SK-N-SH (cell line): ENCODE measurements at regions not wholly inside any gene's neighbourhood (a gene's known extent, or its start where the extent isn't known, plus 50 kb on each side); places are given as distances from the start of the nearest gene placed in this dataset.

Source experiments
- CTCF ChIP-seq: fragments of 200-600 bp; sonication (generic); IDR thresholded peaks from 2 replicates; pipeline ENCODE4 v1.6.1; 2017; ENCODE audit warnings: antibody characterized with exemption, mild to moderate bottlenecking, moderate library complexity
- MXI1 ChIP-seq: IDR thresholded peaks from 2 replicates; pipeline ENCODE4 v1.6.1; 2012; ENCODE audit warnings: mild to moderate bottlenecking, low read depth, low read length, improper control_type of control experiment
- RFX5 ChIP-seq: IDR thresholded peaks from 2 replicates; pipeline ENCODE4 v1.6.1; 2012; ENCODE audit warnings: mild to moderate bottlenecking, improper control_type of control experiment, low read length

GRCh38 chr17:73820686-73821448 is 176.6 kb upstream of the SDK2 start:
- TF ChIP-seq RFX5, result no peak
- no peak for TF ChIP-seq CTCF
- no peak for TF ChIP-seq MXI1
